ENCODE measurements at regions not wholly inside any gene's neighbourhood (a gene's known extent, or its start where the extent isn't known, plus 50 kb on each side); places are given as distances from the start of the nearest gene placed in this dataset.

DNA sequence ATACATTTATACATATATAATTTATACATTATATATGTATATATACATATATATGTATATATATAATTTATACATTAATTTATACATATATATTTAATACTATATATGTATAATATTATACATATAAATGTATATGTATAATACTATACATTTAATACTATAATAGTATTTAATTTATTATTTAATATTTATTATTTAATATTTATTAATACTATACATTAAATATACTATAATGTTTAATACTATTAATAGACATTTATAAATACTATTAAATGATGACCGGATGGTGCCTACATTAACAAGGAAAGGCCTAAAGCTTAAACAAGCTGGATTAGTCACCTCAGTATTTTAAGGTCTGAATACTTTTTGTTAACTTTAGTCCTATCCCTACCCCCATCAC lies 145.9 kb upstream of the HTR1E start:
- no peak for TF ChIP-seq TAF1 (IDR thresholded peaks at IDR 0.05; ENCODE audit: low read depth)
- no peak for TF ChIP-seq FOXM1 (IDR thresholded peaks at IDR 0.05; ENCODE audit: borderline replicate concordance, low read depth)
- no peak for TF ChIP-seq CEBPB (IDR thresholded peaks at IDR 0.05)
- TF ChIP-seq, protein P1, sequence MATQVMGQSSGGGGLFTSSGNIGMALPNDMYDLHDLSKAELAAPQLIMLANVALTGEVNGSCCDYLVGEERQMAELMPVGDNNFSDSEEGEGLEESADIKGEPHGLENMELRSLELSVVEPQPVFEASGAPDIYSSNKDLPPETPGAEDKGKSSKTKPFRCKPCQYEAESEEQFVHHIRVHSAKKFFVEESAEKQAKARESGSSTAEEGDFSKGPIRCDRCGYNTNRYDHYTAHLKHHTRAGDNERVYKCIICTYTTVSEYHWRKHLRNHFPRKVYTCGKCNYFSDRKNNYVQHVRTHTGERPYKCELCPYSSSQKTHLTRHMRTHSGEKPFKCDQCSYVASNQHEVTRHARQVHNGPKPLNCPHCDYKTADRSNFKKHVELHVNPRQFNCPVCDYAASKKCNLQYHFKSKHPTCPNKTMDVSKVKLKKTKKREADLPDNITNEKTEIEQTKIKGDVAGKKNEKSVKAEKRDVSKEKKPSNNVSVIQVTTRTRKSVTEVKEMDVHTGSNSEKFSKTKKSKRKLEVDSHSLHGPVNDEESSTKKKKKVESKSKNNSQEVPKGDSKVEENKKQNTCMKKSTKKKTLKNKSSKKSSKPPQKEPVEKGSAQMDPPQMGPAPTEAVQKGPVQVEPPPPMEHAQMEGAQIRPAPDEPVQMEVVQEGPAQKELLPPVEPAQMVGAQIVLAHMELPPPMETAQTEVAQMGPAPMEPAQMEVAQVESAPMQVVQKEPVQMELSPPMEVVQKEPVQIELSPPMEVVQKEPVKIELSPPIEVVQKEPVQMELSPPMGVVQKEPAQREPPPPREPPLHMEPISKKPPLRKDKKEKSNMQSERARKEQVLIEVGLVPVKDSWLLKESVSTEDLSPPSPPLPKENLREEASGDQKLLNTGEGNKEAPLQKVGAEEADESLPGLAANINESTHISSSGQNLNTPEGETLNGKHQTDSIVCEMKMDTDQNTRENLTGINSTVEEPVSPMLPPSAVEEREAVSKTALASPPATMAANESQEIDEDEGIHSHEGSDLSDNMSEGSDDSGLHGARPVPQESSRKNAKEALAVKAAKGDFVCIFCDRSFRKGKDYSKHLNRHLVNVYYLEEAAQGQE (IDR thresholded peaks at IDR 0.05; ENCODE audit: low read depth) = no peak
- no peak for TF ChIP-seq RAD21 (IDR thresholded peaks at IDR 0.05; ENCODE audit: low read depth)
- TF ChIP-seq EP300 (IDR thresholded peaks at IDR 0.05; ENCODE audit: borderline replicate concordance) = no peak
- TF ChIP-seq CREB1 (IDR thresholded peaks at IDR 0.05; ENCODE audit: low read depth) = no peak
- no peak for TF ChIP-seq YY1 (IDR thresholded peaks at IDR 0.05; ENCODE audit: low read depth)
- TF ChIP-seq TCF12 (IDR thresholded peaks at IDR 0.05; ENCODE audit: low read depth) = no peak
- no peak for TF ChIP-seq ZBTB7A (IDR thresholded peaks at IDR 0.05; ENCODE audit: low read depth)
- TF ChIP-seq, protein P2, sequence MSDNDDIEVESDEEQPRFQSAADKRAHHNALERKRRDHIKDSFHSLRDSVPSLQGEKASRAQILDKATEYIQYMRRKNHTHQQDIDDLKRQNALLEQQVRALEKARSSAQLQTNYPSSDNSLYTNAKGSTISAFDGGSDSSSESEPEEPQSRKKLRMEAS (IDR thresholded peaks at IDR 0.05) = no peak
- no peak for TF ChIP-seq NFIC (IDR thresholded peaks at IDR 0.05)
- TF ChIP-seq, protein P3, sequence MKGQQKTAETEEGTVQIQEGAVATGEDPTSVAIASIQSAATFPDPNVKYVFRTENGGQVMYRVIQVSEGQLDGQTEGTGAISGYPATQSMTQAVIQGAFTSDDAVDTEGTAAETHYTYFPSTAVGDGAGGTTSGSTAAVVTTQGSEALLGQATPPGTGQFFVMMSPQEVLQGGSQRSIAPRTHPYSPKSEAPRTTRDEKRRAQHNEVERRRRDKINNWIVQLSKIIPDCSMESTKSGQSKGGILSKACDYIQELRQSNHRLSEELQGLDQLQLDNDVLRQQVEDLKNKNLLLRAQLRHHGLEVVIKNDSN (IDR thresholded peaks at IDR 0.05) = no peak
- no peak for TF ChIP-seq EGR1 (IDR thresholded peaks at IDR 0.05)
- TF ChIP-seq TEAD4 (IDR thresholded peaks at IDR 0.05) = no peak

DNA sequence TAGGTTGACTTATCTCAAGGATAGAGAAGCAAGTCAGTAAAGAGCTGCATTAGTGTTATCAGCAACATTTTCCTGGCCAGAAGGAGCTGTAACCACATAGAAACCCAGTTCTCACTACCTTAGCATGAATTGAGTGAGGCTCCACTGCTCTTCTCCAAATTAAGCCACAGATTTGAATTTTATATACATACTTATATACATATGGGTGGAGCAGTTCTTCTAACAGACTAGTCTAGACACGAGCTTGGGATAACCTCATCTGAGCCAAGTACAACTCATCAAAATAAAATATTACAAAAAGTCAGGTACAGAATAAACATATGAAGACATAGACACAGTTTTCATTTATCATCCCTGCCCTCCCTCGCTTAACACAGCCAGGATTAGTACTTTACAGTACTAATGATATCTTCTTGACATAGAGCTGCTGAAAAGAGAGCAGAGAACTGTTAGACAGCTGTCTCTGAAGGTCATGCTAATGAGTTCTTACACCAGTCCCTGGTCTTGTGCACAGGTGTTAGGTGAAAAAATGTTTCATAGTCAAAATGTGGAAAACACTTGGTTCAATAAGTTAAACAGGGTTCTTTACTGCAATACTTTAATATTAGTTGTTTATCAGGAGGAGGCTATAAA lies 147.4 kb upstream of the HTR1E start:
- TF ChIP-seq CEBPB (IDR thresholded peaks at IDR 0.05) (no peak), RAD21 (IDR thresholded peaks at IDR 0.05; ENCODE audit: low read depth) (no peak), TCF12 (IDR thresholded peaks at IDR 0.05; ENCODE audit: low read depth) (no peak), ZBTB7A (IDR thresholded peaks at IDR 0.05; ENCODE audit: low read depth) (no peak), TAF1 (IDR thresholded peaks at IDR 0.05; ENCODE audit: low read depth) (no peak), YY1 (IDR thresholded peaks at IDR 0.05; ENCODE audit: low read depth) (no peak), TEAD4 (IDR thresholded peaks at IDR 0.05) (no peak), EP300 (IDR thresholded peaks at IDR 0.05; ENCODE audit: borderline replicate concordance) (no peak), NFIC (IDR thresholded peaks at IDR 0.05) (no peak), EGR1 (IDR thresholded peaks at IDR 0.05) (no peak), FOXM1 (IDR thresholded peaks at IDR 0.05; ENCODE audit: borderline replicate concordance, low read depth) (no peak), CREB1 (IDR thresholded peaks at IDR 0.05; ENCODE audit: low read depth) (no peak)
- TF ChIP-seq, protein P1 (IDR thresholded peaks at IDR 0.05; ENCODE audit: low read depth) = no peak
- TF ChIP-seq, protein P3 (IDR thresholded peaks at IDR 0.05) = no peak
- TF ChIP-seq, protein P2 (IDR thresholded peaks at IDR 0.05) = no peak

DNA sequence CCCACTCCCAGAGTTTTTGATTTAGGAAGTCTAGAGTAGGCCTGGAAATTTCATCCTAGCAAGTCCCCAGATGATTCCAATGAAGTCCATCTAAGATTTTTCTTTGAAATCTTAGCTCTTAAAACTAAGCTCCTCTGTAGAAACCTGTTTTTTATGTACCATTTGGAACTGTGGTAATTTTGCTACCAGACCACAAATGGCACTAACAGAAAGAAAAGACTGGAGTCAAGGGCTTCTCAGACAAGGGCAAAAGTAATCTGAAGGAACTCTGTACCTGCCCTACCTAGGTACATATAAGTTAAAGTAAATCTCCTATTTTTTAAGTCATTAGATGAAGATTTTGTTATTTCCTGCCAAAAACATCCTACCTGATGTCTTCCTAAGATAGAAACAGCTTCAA lies 155.0 kb upstream of the HTR1E start:
- TF ChIP-seq, protein P3 (IDR thresholded peaks at IDR 0.05) = no peak
- no peak for TF ChIP-seq NFIC (IDR thresholded peaks at IDR 0.05)
- no peak for TF ChIP-seq EP300 (IDR thresholded peaks at IDR 0.05; ENCODE audit: borderline replicate concordance)
- TF ChIP-seq, protein P2 (IDR thresholded peaks at IDR 0.05) = no peak
- TF ChIP-seq ZBTB7A (IDR thresholded peaks at IDR 0.05; ENCODE audit: low read depth) = no peak
- TF ChIP-seq, protein P1 (IDR thresholded peaks at IDR 0.05; ENCODE audit: low read depth) = no peak
- TF ChIP-seq CREB1 (IDR thresholded peaks at IDR 0.05; ENCODE audit: low read depth) = no peak
- TF ChIP-seq TCF12 (IDR thresholded peaks at IDR 0.05; ENCODE audit: low read depth) = no peak
- no peak for TF ChIP-seq TEAD4 (IDR thresholded peaks at IDR 0.05)
- TF ChIP-seq TAF1 (IDR thresholded peaks at IDR 0.05; ENCODE audit: low read depth) = no peak
- TF ChIP-seq CEBPB (IDR thresholded peaks at IDR 0.05) = no peak
- no peak for TF ChIP-seq FOXM1 (IDR thresholded peaks at IDR 0.05; ENCODE audit: borderline replicate concordance, low read depth)
- no peak for TF ChIP-seq RAD21 (IDR thresholded peaks at IDR 0.05; ENCODE audit: low read depth)
